Effector memory CD8-positive, alpha-beta T cell (primary cell): ENCODE measurements at regions not wholly inside any gene's neighbourhood (a gene's known extent, or its start where the extent isn't known, plus 50 kb on each side); places are given as distances from the start of the nearest gene placed in this dataset.

Experiments
- ATAC-seq: fragments of 150-1000 bp; cut with Tn5 transposase; replicated peaks from 2 replicates; pipeline ENCODE4 v1.10.0; 2021; ENCODE audit warnings: mild to moderate bottlenecking, moderate library complexity
- DNase-seq, 3 experiments: peaks; one replicate each; pipeline ENCODE4 v3.0.0; 2021
- H3K27ac Mint-ChIP-seq, 2 donors: one replicate each; pipeline ENCODE4 v1.8.0; 2022; ENCODE audit warnings: mild to moderate bottlenecking in 2 of 2, mixed read lengths in 2 of 2, moderate library complexity in 2 of 2
- H3K27me3 Mint-ChIP-seq, 2 donors: one replicate each; pipeline ENCODE4 v1.8.0; 2022; ENCODE audit warnings: mixed read lengths in 2 of 2
- H3K36me3 Mint-ChIP-seq: one replicate; pipeline ENCODE4 v1.8.0; 2022; ENCODE audit warnings: mild to moderate bottlenecking, moderate library complexity, mixed read lengths; ENCODE audit not compliant: insufficient read depth
- H3K4me1 Mint-ChIP-seq, 2 donors: one replicate each; pipeline ENCODE4 v1.8.0; 2022; ENCODE audit warnings: low read depth in 2 of 2, mixed read lengths in 2 of 2
- H3K4me3 Mint-ChIP-seq, 2 donors: one replicate each; pipeline ENCODE4 v1.8.0; 2022; ENCODE audit warnings: mild to moderate bottlenecking in 2 of 2, mixed read lengths in 2 of 2, moderate library complexity in 2 of 2
- H3K9me3 Mint-ChIP-seq, 2 donors: one replicate each; pipeline ENCODE4 v1.8.0; 2022; ENCODE audit warnings: mixed read lengths in 2 of 2

DNA sequence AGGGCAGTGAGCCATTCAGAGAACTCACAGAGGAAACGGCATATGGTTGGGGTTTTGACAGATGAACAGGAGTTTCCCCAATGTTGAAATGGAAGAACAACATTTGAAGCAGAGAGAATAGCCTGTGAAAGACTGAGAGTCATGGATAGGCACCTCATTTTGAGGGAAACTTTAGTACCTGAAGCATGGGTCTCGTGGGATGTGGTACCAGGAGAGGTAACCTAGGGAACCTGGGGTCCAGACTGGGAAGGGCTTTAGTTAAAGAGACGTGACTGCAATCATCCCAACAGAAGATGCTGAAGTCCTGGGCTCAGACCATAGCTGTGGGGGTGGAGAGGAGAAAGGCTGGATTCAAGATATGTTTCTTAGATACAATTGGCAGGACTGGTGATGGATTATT is 137.8 kb upstream of the CCL2 start:
- Mint-ChIP-seq H3K36me3 (peaks cover 3% of the 10 kb centered on the region), H3K27me3 (peaks cover 60 to 61% of the 10 kb centered on the region in 2 donors), H3K4me3 (no peak overlapping the region), H3K9me3 (no peaks in the 10 kb centered on the region), H3K27ac (no peak overlapping the region), H3K4me1 (no peaks in the 10 kb centered on the region)
- DNase-seq (no peak), ATAC-seq (no peak)

DNA sequence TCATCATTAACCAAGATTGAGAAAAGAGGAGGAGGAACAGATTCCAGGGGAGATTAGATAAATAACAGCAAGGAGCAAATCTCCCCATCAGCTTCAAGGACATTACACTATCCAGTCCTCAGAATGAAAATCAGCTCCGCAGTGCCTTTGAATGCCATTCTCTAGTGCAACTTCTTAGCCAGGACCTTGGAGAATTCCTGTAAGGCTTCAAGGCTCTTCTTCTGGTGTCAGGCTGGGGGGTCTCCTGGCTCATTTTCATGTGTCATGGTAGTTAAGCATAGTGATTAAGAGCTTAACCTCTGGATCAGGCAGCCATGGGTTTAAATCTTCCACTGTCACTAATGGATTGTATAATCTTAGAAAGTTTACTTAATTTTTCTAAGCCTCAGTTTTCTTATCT is 137.3 kb upstream of the CCL2 start:
- Mint-ChIP-seq H3K27ac (no peak overlapping the region), H3K4me1 (no peaks in the 10 kb centered on the region), H3K9me3 (no peaks in the 10 kb centered on the region), H3K27me3 (peaks cover 56 to 58% of the 10 kb centered on the region in 2 donors), H3K4me3 (no peak overlapping the region), H3K36me3 (peaks cover 3% of the 10 kb centered on the region)
- DNase-seq (no peak), ATAC-seq (no peak)

DNA sequence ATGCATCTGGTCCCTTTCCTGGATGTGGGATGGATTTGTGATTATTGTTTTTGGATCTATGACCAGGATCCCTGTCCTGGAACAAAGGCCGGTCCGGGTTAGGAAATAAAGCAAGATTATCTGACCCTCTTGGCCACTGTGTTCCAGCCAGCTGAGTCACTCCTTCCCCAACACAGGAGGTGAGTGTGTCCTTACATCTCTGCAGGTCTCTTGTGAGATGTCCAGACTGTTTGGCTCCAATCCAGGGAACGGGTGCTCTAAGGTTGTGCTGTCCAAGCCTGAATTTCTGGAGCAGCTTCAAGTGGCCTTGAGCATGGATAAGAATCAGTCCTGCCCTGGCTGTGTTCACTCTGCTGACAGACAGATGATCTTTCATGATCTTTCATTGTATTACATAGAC is 136.5 kb upstream of the CCL2 start:
- Mint-ChIP-seq H3K4me1 (no peaks in the 10 kb centered on the region), H3K4me3 (no peak overlapping the region), H3K27ac (no peak overlapping the region), H3K9me3 (no peaks in the 10 kb centered on the region), H3K36me3 (peaks cover 3% of the 10 kb centered on the region), H3K27me3 (peaks cover 48 to 50% of the 10 kb centered on the region in 2 donors)
- DNase-seq (no peak), ATAC-seq (no peak)

DNA sequence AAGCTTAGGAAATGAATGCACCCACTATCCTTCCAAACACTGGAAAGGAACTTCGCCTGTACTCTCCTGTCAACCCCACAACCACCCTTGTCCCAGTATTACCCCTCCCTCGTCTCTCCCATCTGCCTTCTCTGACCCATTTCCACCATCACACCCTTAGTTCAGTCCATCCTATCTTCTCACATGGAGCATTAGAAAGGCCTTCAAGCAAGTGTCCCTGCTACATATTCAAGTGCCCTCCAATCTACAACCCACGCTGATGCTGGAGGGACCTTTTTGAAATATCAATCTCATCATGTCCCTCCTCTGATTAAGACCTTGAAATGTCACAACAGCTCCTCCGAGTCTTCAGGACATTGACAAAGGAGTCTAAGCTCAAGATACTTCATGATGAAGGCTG is 133.8 kb upstream of the CCL2 start:
- Mint-ChIP-seq H3K27ac (no peak overlapping the region), H3K4me1 (no peaks in the 10 kb centered on the region), H3K4me3 (no peak overlapping the region), H3K36me3 (no peaks in the 10 kb centered on the region), H3K27me3 (peaks cover 43 to 56% of the 10 kb centered on the region in 2 donors), H3K9me3 (no peaks in the 10 kb centered on the region)
- ATAC-seq: no peak
- no peak for DNase-seq

DNA sequence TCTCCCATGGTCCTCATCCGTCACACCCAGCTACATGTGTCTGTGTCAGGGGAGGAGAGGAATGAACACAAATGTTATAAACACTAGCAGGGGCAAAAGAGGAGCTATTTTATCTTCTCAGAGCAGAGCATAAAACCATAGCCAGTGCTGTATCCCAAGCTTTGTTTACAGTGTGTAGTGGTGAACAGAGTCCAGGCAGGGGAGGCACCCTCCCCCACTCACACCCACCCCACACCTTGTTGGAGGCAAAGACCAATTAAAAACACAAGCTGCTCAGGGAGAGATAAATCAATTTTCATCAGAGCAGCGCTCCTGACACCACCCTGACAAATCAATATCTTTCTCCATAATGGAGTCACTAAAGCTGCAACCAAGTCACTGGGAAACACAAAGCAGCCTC is 132.6 kb upstream of the CCL2 start:
- Mint-ChIP-seq H3K4me3 (no peak overlapping the region), H3K27me3 (peaks cover 44 to 56% of the 10 kb centered on the region in 2 donors), H3K4me1 (no peaks in the 10 kb centered on the region), H3K36me3 (no peaks in the 10 kb centered on the region), H3K27ac (no peak overlapping the region), H3K9me3 (no peaks in the 10 kb centered on the region)
- ATAC-seq (no peak), DNase-seq (no peak)

DNA sequence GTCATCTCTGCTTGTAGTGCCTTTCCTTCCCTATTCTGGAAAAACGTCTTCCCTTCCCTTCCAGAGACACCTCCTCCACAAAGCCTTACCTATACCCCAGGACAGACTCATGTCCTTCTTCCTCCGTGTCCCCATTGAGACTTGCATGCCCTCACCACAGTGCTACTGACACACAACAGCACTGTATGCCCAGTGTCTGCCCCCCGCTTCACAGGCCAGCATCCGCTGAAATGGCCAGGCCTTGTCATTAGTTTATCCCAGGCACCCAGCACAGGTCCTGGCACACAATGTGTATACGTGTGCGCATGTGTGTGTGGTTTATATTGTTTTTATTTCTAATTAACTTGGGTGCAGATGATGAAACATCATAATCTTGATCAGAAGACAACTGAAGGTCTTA is 130.1 kb upstream of the CCL2 start:
- no peaks in the 10 kb centered on the region for H3K4me1 Mint-ChIP-seq
- no peaks in the 10 kb centered on the region for H3K36me3 Mint-ChIP-seq
- H3K27ac Mint-ChIP-seq: no peak overlapping the region
- ATAC-seq (no peak), DNase-seq (no peak)
- no peak overlapping the region for H3K4me3 Mint-ChIP-seq
- peaks cover 52 to 60% of the 10 kb centered on the region in 2 donors for H3K27me3 Mint-ChIP-seq
- no peaks in the 10 kb centered on the region for H3K9me3 Mint-ChIP-seq

DNA sequence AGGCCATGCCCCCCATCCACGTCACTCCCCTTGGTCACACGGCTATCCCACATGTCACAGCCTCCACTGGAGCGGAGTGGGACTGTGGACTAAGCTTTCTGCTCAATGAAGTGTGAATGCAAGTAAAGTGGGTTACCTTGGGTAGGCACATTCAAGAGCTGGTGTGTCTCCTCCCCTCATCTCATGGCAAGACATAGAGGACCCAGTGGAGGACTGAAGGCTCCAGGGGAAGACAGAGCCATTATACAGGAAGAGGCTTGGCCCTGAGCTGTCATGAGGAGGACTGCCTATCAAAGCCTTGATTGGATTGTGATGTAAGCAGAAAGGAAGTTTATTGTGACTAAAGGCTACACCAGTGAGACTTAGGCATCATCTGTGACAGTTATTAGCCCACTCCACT is 129.2 kb upstream of the CCL2 start:
- H3K4me3 Mint-ChIP-seq: no peak overlapping the region

DNA sequence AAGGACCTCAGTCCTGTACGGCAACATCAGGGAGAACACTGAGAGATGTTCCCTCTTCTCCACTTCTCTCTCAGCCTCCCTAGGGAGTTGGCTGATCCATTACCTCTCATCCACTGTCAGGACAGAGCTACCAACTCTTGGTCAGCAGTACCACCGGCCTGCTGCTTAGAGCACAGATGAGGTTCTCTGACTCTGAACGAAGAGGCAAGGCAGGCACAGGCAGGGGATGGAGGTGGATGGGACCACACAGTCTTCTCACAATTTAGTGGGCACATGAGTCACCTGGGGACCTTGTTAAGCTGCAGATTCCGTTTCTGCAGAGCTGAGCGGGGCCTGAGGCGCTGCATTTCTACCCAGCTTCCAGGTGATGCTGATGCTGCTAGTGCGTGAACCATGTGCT is 128.6 kb upstream of the CCL2 start:
- Mint-ChIP-seq H3K9me3 (no peaks in the 10 kb centered on the region), H3K4me3 (no peak overlapping the region), H3K36me3 (no peaks in the 10 kb centered on the region), H3K27ac (no peak overlapping the region), H3K4me1 (no peaks in the 10 kb centered on the region), H3K27me3 (peaks cover 45 to 47% of the 10 kb centered on the region in 2 donors)
- ATAC-seq (no peak), DNase-seq (no peak)

More for the DNA sequence above, 129.2 kb upstream of the CCL2 start:
- Mint-ChIP-seq H3K9me3 (no peaks in the 10 kb centered on the region), H3K36me3 (no peaks in the 10 kb centered on the region), H3K27me3 (peaks cover 51 to 53% of the 10 kb centered on the region in 2 donors), H3K4me1 (no peaks in the 10 kb centered on the region), H3K27ac (no peak overlapping the region)
- ATAC-seq (no peak), DNase-seq (no peak)

DNA sequence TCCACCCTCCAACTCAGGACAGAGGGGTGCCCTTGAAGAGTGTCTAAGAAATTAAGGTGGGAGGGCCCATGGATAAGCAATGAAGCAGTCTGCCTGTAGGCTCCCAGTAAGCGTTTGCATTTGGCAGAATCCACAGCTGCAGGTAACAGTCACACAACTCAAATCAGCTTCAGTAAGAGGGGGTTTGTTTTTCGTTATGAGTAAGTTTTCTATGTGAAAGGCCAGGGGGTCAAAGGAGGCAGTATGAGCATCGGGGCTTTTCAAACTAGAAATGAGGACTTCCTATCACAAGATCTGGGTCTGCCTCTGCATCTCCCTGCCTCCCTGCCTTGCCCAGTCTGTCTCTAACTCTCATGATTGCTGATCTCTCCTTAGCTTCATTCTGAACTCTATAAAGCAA is 128.1 kb upstream of the CCL2 start:
- no peak for ATAC-seq
- Mint-ChIP-seq H3K27ac (no peak overlapping the region), H3K27me3 (peaks cover 41 to 43% of the 10 kb centered on the region in 2 donors), H3K9me3 (no peaks in the 10 kb centered on the region), H3K4me1 (no peaks in the 10 kb centered on the region), H3K36me3 (no peaks in the 10 kb centered on the region), H3K4me3 (no peak overlapping the region)
- no peak for DNase-seq

DNA sequence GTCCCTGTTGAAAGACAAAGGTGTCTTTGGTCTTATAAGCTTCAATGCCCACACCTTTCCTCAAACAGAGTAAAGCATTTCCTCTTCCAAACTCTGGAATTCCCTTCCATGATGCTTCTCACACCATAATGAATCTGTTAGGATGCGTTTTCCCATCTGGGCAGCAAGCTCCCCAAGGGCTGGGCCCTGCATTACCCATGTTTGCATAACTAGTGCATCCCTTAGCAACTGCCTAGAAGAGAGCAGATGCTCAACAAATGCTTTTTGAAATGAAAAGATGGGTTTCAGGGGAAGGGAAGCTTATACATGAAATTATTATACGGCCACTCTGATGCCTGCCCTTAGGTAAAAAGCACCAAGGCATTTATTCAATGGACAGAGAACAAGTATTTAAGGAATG is 124.5 kb upstream of the CCL2 start:
- no peak for ATAC-seq
- Mint-ChIP-seq H3K27me3 (peaks cover 24 to 33% of the 10 kb centered on the region in 2 donors), H3K36me3 (no peaks in the 10 kb centered on the region), H3K27ac (no peak overlapping the region), H3K9me3 (no peaks in the 10 kb centered on the region), H3K4me1 (no peaks in the 10 kb centered on the region), H3K4me3 (no peak overlapping the region)
- no peak for DNase-seq

DNA sequence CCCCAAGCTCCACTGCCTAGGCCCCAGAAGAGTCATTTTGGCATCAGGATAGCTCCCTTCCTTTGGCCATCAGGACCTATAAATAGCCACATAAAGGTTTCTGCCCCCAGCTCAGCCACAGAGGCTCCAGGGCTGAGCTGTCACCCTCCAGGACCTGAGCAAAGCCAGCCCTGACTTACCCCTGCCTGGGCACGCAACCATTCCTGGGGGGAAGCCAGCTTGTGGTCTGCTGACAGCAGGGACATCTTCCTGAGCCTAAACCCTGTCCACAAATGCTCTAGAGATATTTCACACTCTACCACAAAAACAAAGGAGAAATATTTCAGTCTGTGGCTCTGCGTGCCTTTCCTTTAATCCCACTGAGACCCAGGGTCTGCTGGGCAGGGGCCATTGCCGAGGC is 123.7 kb upstream of the CCL2 start:
- Mint-ChIP-seq H3K27ac (no peak overlapping the region), H3K27me3 (peaks cover 21 to 29% of the 10 kb centered on the region in 2 donors), H3K36me3 (no peaks in the 10 kb centered on the region), H3K4me1 (no peaks in the 10 kb centered on the region), H3K4me3 (no peak overlapping the region), H3K9me3 (no peaks in the 10 kb centered on the region)
- ATAC-seq: no peak
- DNase-seq: no peak

DNA sequence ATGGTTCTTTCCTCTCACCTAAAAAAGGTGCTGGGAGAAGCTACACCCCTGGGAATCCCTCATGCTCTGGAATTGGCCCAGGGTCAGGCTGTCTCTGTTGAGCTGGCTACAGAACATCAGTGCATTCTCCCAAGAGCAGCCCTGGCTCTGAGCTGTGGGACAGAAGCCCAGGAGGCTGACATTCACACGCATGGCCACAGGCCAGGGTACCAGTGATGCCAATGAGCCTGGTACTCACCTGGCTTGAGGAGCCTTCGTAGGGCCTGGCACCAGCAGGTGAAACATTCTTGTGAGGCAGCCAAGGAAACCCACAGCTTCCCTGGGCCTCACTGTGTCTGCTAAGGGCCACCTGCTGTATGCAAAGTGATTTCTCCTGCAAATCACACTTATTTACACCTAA is 121.7 kb upstream of the CCL2 start:
- H3K9me3 Mint-ChIP-seq: no peaks in the 10 kb centered on the region
- no peak for DNase-seq
- no peaks in the 10 kb centered on the region for H3K36me3 Mint-ChIP-seq
- peaks cover 13 to 15% of the 10 kb centered on the region in 2 donors for H3K27me3 Mint-ChIP-seq
- no peak overlapping the region for H3K4me3 Mint-ChIP-seq
- no peaks in the 10 kb centered on the region for H3K4me1 Mint-ChIP-seq
- no peak overlapping the region for H3K27ac Mint-ChIP-seq
- ATAC-seq: no peak

DNA sequence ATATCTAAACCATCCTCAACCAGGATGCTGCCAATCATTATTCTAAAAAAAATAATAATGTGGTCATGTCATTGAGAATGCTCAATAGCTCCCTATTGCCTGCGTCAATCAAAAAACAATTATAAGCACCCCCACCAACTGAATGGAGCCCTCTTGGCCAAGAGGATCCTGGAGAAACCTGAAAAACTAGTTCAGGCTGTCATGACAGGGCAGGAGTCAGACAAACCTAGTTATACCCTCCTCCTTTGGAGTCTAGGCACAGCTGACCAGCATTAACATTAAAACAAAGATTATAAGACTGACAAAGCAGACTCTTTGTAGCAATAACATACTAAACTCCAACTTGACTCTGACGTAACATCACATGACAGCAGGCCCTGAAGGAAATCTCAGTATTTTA is 119.2 kb upstream of the CCL2 start:
- DNase-seq (no peak), ATAC-seq (no peak)
- H3K9me3 Mint-ChIP-seq: no peaks in the 10 kb centered on the region
- no peaks in the 10 kb centered on the region for H3K4me1 Mint-ChIP-seq
- H3K27ac Mint-ChIP-seq: no peak overlapping the region
- no peak overlapping the region for H3K4me3 Mint-ChIP-seq
- H3K36me3 Mint-ChIP-seq: no peaks in the 10 kb centered on the region
- peaks cover 20 to 36% of the 10 kb centered on the region in 2 donors for H3K27me3 Mint-ChIP-seq

DNA sequence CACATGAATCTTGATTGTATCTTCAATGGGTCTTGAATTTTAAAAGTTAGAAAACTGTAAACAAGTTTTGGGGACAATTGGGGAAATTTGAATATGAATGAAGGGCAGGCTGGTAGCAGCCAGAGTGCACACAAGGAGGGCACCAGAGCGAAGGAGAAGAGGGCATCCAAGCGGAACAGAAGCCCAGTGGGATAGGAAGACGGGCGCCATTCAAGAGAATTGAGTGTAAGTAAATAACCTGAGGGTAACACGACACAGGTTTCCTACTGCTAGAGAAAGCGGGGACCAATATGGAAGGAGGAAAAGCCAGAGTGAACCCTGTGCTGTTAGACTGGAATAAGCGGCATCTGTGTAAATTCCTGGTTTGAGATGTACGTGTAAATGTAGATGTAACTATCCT is 115.1 kb upstream of the CCL2 start:
- ATAC-seq: no peak

DNA sequence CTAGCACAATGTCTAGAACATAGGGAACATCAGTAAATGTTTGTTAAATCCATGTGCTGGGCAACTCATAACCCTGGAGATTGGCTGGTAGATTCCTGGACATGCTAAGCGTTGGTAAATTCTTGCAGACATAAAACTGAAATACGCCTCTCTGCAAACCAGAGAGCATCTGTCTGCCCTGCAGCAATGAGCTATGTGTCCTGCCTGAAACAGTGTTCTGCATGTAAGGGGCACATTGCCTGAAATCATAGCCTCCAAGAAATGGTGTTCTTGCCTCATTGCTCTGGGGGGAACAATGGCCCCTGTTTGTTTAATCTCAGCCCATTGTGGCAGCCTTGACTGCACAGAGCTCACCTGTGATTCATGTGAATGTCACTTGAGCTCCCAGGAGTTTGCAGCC is 113.5 kb upstream of the CCL2 start:
- Mint-ChIP-seq H3K4me3 (no peak overlapping the region), H3K36me3 (no peaks in the 10 kb centered on the region), H3K9me3 (no peaks in the 10 kb centered on the region), H3K27me3 (peaks cover 31 to 49% of the 10 kb centered on the region in 2 donors), H3K27ac (no peak overlapping the region), H3K4me1 (no peaks in the 10 kb centered on the region)
- ATAC-seq: no peak
- no peak for DNase-seq

More for the DNA sequence above, 115.1 kb upstream of the CCL2 start:
- no peak overlapping the region for H3K4me3 Mint-ChIP-seq
- H3K27ac Mint-ChIP-seq: no peak overlapping the region
- peaks cover 23 to 42% of the 10 kb centered on the region in 2 donors for H3K27me3 Mint-ChIP-seq
- H3K36me3 Mint-ChIP-seq: no peaks in the 10 kb centered on the region
- H3K4me1 Mint-ChIP-seq: no peaks in the 10 kb centered on the region
- no peak for DNase-seq
- no peaks in the 10 kb centered on the region for H3K9me3 Mint-ChIP-seq
